ENCODE measurements at regions not wholly inside any gene's neighbourhood (a gene's known extent, or its start where the extent isn't known, plus 50 kb on each side); places are given as distances from the start of the nearest gene placed in this dataset.

DNA sequence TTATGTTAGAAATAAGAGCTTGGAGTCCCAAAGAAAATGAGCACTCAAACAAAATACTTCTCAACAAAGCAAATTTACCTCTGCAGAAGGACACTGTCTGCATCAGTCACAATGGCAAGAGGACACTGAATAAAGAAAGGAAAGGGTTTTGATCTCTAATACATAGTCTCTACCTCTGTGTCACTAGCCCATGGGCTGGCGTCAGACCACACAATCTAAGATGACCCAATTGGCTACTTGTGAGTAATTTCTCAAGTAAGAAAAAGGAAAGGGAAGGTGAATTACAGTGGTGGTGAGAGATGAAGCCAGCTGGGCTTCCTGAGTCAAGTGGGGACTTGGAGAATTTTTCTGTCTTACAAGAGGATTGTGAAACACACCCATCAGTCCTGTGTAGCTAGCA, 257.9 kb upstream of the AMELY start:
- DNase-seq = no peak

GRCh38 chrY:7141477-7141876, 229.9 kb upstream of the AMELY start:
- peak in 1 of 2 donors; percentile 20 for DNase-seq

Measured in CD4-positive, alpha-beta T cell treated with Interleukin-4 for 1 hour (primary cell).